ENCODE measurements at regions not wholly inside any gene's neighbourhood (a gene's known extent, or its start where the extent isn't known, plus 50 kb on each side); places are given as distances from the start of the nearest gene placed in this dataset.

- no peak overlapping the region for H3K4me2 ChIP-seq (ENCODE audit: low read depth, low read length, poor library complexity, severe bottlenecking)
- TF ChIP-seq EZH2phosphoT487 (conservative IDR thresholded peaks at IDR 0.05; ENCODE audit: low read length) (no peak), CTCF (IDR thresholded peaks at IDR 0.05; ENCODE audit: insufficient read depth, low read length, poor library complexity, severe bottlenecking) (no peak)
- no peaks in the 10 kb centered on the region; the same call in 1 of the 2 replicates for H3K27me3 ChIP-seq (ENCODE audit: low read length)
Measured at GRCh38 chr17:77795685-77796084, 162.8 kb upstream of the TNRC6C start.

GRCh38 chr17:77796176-77796860 is 162.2 kb upstream of the TNRC6C start:
- Histone ChIP-seq H3K4me3 (ENCODE audit: insufficient read depth, low read length, poor library complexity, severe bottlenecking) (no peak overlapping the region), H3K9me2 (replicated peaks; ENCODE audit: insufficient read depth, low read length) (no peaks in the 10 kb centered on the region), H3K9ac (ENCODE audit: low read length) (no peak overlapping the region), H3K27me3 (ENCODE audit: low read length) (no peaks in the 10 kb centered on the region; the same call in 1 of the 2 replicates), H2AFZ (ENCODE audit: low read depth, low read length, severe bottlenecking) (no peak overlapping the region), H3K9me3 (ENCODE audit: insufficient read depth, low read length) (no peaks in the 10 kb centered on the region), H3K27ac (ENCODE audit: low read depth, low read length) (no peak overlapping the region), H3K79me2 (ENCODE audit: insufficient read depth, low read length) (no peaks in the 10 kb centered on the region), H3F3A (ENCODE audit: insufficient read depth) (no peaks in the 10 kb centered on the region), H4K20me1 (ENCODE audit: low read depth, low read length) (no peaks in the 10 kb centered on the region), H3K4me2 (ENCODE audit: low read depth, low read length, poor library complexity, severe bottlenecking) (no peak overlapping the region), H3K36me3 (ENCODE audit: low read length) (no peaks in the 10 kb centered on the region)
- TF ChIP-seq CTCF (IDR thresholded peaks at IDR 0.05; ENCODE audit: insufficient read depth, low read length, poor library complexity, severe bottlenecking) (no peak), EZH2phosphoT487 (conservative IDR thresholded peaks at IDR 0.05; ENCODE audit: low read length) (no peak)

More at GRCh38 chr17:77795685-77796084, 162.8 kb upstream of the TNRC6C start:
- no peaks in the 10 kb centered on the region for H3F3A ChIP-seq (ENCODE audit: insufficient read depth)
- H3K9me2 ChIP-seq (replicated peaks; ENCODE audit: insufficient read depth, low read length), result no peaks in the 10 kb centered on the region
- no peaks in the 10 kb centered on the region for H3K79me2 ChIP-seq (ENCODE audit: insufficient read depth, low read length)
- H3K9ac ChIP-seq (ENCODE audit: low read length), result no peak overlapping the region
- H3K27ac ChIP-seq (ENCODE audit: low read depth, low read length), result no peak overlapping the region
- H3K9me3 ChIP-seq (ENCODE audit: insufficient read depth, low read length), result no peaks in the 10 kb centered on the region
- H3K36me3 ChIP-seq (ENCODE audit: low read length), result no peaks in the 10 kb centered on the region
- no peak overlapping the region for H3K4me3 ChIP-seq (ENCODE audit: insufficient read depth, low read length, poor library complexity, severe bottlenecking)
- H2AFZ ChIP-seq (ENCODE audit: low read depth, low read length, severe bottlenecking), result no peak overlapping the region
- no peaks in the 10 kb centered on the region for H4K20me1 ChIP-seq (ENCODE audit: low read depth, low read length)

- Histone ChIP-seq H3K79me2 (ENCODE audit: insufficient read depth, low read length) (no peaks in the 10 kb centered on the region), H3K27ac (ENCODE audit: low read depth, low read length) (no peak overlapping the region), H4K20me1 (ENCODE audit: low read depth, low read length) (no peaks in the 10 kb centered on the region), H3K9me2 (replicated peaks; ENCODE audit: insufficient read depth, low read length) (no peaks in the 10 kb centered on the region), H3K27me3 (ENCODE audit: low read length) (no peaks in the 10 kb centered on the region; the same call in 1 of the 2 replicates), H2AFZ (ENCODE audit: low read depth, low read length, severe bottlenecking) (no peak overlapping the region), H3K9me3 (ENCODE audit: insufficient read depth, low read length) (no peaks in the 10 kb centered on the region), H3K4me2 (ENCODE audit: low read depth, low read length, poor library complexity, severe bottlenecking) (no peak overlapping the region), H3K36me3 (ENCODE audit: low read length) (no peaks in the 10 kb centered on the region), H3F3A (ENCODE audit: insufficient read depth) (no peaks in the 10 kb centered on the region), H3K4me3 (ENCODE audit: insufficient read depth, low read length, poor library complexity, severe bottlenecking) (no peak overlapping the region), H3K9ac (ENCODE audit: low read length) (no peak overlapping the region)
- TF ChIP-seq EZH2phosphoT487 (conservative IDR thresholded peaks at IDR 0.05; ENCODE audit: low read length), result no peak
- no peak for TF ChIP-seq CTCF (IDR thresholded peaks at IDR 0.05; ENCODE audit: insufficient read depth, low read length, poor library complexity, severe bottlenecking)
Measured at GRCh38 chr17:77798031-77798430, 160.5 kb upstream of the TNRC6C start.
